Liver (tissue), 3 donors: ENCODE measurements at regions not wholly inside any gene's neighbourhood (a gene's known extent, or its start where the extent isn't known, plus 50 kb on each side); places are given as distances from the start of the nearest gene placed in this dataset.

Experiments used
- CTCF ChIP-seq: fragments of 150-350 bp; IDR thresholded peaks from 2 replicates; pipeline ENCODE4 v1.5.1; 2017; ENCODE audit warnings: improper control_type of control experiment, low read depth, low read length; ENCODE audit not compliant: missing input control
- FOXA1 ChIP-seq: IDR thresholded peaks from 2 replicates; pipeline ENCODE4 v1.6.1; 2016; ENCODE audit warnings: antibody characterized with exemption
- NR2F2 ChIP-seq: IDR thresholded peaks from 2 replicates; pipeline ENCODE4 v1.6.1; 2016; ENCODE audit warnings: antibody characterized with exemption
- RAD21 ChIP-seq, 2 donors: IDR thresholded peaks; 2 replicates each; pipeline ENCODE4 v1.6.1; 2016; ENCODE audit warnings: antibody characterized with exemption in 2 of 2, mild to moderate bottlenecking in 2 of 2
- TAF1 ChIP-seq: conservative IDR thresholded peaks from 2 replicates; pipeline ENCODE4 v1.6.1; 2016; ENCODE audit warnings: antibody characterized with exemption, mild to moderate bottlenecking
- TF ChIP-seq, protein P1 (sequence below): IDR thresholded peaks from 2 replicates; pipeline ENCODE4 v1.6.1; 2016; ENCODE audit warnings: antibody characterized with exemption, mild to moderate bottlenecking
- TF ChIP-seq, protein P2 (sequence below): IDR thresholded peaks from 2 replicates; pipeline ENCODE4 v1.6.1; 2016; ENCODE audit warnings: antibody characterized with exemption
- TF ChIP-seq, protein P3 (sequence below): IDR thresholded peaks from 2 replicates; pipeline ENCODE4 v1.6.1; 2016; ENCODE audit warnings: antibody characterized with exemption
- donor health status: healthy.
- donor health status: healthy.

DNA sequence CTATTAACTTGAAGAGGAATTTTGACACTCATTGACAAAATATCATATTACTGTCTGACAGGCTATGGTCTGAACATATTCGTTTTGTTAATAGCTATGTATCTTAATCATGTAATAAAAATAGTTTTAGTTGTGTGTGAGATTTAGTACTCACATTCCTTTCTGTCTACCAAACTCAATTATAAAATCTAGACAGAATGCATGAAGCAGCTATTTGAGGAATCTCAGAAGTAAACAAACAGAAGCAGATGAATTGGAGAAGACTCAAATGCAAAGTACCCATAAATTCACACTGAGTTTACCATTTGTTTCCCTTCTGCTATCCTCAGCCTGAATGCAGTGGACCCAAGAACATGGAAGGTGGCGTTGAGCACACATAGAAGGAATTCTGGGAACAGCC lies 841.6 kb upstream of the AADAT start:
- no peak for TF ChIP-seq CTCF
- TF ChIP-seq, protein P1, sequence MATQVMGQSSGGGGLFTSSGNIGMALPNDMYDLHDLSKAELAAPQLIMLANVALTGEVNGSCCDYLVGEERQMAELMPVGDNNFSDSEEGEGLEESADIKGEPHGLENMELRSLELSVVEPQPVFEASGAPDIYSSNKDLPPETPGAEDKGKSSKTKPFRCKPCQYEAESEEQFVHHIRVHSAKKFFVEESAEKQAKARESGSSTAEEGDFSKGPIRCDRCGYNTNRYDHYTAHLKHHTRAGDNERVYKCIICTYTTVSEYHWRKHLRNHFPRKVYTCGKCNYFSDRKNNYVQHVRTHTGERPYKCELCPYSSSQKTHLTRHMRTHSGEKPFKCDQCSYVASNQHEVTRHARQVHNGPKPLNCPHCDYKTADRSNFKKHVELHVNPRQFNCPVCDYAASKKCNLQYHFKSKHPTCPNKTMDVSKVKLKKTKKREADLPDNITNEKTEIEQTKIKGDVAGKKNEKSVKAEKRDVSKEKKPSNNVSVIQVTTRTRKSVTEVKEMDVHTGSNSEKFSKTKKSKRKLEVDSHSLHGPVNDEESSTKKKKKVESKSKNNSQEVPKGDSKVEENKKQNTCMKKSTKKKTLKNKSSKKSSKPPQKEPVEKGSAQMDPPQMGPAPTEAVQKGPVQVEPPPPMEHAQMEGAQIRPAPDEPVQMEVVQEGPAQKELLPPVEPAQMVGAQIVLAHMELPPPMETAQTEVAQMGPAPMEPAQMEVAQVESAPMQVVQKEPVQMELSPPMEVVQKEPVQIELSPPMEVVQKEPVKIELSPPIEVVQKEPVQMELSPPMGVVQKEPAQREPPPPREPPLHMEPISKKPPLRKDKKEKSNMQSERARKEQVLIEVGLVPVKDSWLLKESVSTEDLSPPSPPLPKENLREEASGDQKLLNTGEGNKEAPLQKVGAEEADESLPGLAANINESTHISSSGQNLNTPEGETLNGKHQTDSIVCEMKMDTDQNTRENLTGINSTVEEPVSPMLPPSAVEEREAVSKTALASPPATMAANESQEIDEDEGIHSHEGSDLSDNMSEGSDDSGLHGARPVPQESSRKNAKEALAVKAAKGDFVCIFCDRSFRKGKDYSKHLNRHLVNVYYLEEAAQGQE, result no peak
- TF ChIP-seq RAD21 (IDR thresholded peaks at IDR 0.05), result no peak
- TF ChIP-seq, protein P2, sequence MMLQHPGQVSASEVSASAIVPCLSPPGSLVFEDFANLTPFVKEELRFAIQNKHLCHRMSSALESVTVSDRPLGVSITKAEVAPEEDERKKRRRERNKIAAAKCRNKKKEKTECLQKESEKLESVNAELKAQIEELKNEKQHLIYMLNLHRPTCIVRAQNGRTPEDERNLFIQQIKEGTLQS, result no peak
- TF ChIP-seq, protein P3, sequence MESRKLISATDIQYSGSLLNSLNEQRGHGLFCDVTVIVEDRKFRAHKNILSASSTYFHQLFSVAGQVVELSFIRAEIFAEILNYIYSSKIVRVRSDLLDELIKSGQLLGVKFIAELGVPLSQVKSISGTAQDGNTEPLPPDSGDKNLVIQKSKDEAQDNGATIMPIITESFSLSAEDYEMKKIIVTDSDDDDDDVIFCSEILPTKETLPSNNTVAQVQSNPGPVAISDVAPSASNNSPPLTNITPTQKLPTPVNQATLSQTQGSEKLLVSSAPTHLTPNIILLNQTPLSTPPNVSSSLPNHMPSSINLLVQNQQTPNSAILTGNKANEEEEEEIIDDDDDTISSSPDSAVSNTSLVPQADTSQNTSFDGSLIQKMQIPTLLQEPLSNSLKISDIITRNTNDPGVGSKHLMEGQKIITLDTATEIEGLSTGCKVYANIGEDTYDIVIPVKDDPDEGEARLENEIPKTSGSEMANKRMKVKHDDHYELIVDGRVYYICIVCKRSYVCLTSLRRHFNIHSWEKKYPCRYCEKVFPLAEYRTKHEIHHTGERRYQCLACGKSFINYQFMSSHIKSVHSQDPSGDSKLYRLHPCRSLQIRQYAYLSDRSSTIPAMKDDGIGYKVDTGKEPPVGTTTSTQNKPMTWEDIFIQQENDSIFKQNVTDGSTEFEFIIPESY, result no peak
- no peak for TF ChIP-seq FOXA1
- TF ChIP-seq NR2F2, result no peak
- TF ChIP-seq TAF1, result no peak
